HEK293T (cell line): ENCODE measurements at regions not wholly inside any gene's neighbourhood (a gene's known extent, or its start where the extent isn't known, plus 50 kb on each side); places are given as distances from the start of the nearest gene placed in this dataset.

Source experiments
- CTBP1 ChIP-seq: fragments of 450-650 bp; IDR thresholded peaks from 2 replicates; pipeline ENCODE4 v1.6.1; 2016; ENCODE audit warnings: borderline replicate concordance
- FOXA1 ChIP-seq: fragments of 450-650 bp; IDR thresholded peaks from 2 replicates; pipeline ENCODE4 v1.6.1; 2016; ENCODE audit warnings: mild to moderate bottlenecking
- SP1 ChIP-seq: fragments of 450-650 bp; IDR thresholded peaks from 2 replicates; pipeline ENCODE4 v1.6.1; 2017

GRCh38 chr2:95709831-95710230 is 118.0 kb downstream of the TRIM43 start:
- TF ChIP-seq SP1 (no peak), FOXA1 (no peak), CTBP1 (no peak)
